SK-N-MC (cell line): ENCODE measurements at regions not wholly inside any gene's neighbourhood (a gene's known extent, or its start where the extent isn't known, plus 50 kb on each side); places are given as distances from the start of the nearest gene placed in this dataset.

Source experiments
- FOXP2 ChIP-seq: optimal IDR thresholded peaks from 2 replicates; pipeline ENCODE3; 2011; ENCODE audit warnings: mild to moderate bottlenecking, moderate library complexity; ENCODE audit not compliant: insufficient read depth; ENCODE audit errors: extremely low read length, control extremely low read depth
- POLR2AphosphoS5 ChIP-seq: IDR thresholded peaks from 2 replicates; pipeline ENCODE4 v1.6.1; 2012; ENCODE audit warnings: mild to moderate bottlenecking, low read depth, low read length, borderline replicate concordance

DNA sequence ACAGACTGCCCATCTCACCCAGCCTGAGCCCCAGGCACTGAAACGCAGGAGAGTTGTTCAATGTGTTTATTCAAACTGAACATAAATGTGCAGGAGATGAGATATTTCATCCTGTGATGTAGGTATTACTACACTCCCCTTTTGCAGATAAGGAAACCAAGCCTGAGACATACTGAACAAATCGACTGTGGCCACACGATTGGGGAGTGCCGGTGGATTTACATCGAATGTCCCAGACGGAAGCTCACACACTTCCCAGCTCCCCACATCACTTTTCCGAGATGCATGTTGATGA is 94.8 kb upstream of the ALKAL2 start:
- TF ChIP-seq POLR2AphosphoS5 (no peak), FOXP2 (no peak)
